ENCODE measurements at regions not wholly inside any gene's neighbourhood (a gene's known extent, or its start where the extent isn't known, plus 50 kb on each side); places are given as distances from the start of the nearest gene placed in this dataset.

DNA sequence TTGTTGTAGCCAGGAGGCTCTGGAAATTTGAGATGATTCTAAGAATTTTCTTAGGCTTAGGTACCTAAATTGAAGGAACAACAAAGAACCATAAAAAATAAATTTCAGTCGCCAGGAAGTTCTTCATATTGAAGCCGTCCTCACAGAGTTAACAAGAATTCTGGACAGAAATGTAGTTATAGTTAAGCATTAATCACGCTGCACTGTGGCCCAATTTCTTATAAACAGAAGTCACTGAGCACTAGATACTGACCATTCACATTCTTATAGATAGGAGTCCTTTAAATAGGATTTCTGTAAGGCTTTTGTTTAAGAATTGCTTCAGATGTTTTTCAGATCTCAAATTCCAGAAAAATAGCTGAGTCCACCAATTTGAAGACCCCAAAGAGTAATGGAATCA lies 256.2 kb upstream of the PITRM1 start:
- no peak for DNase-seq (ENCODE audit: low spot score)
- ChIA-PET POLR2A (ENCODE audit: low non-redundant PET) (no interaction called here), CTCF (no interaction called here)
- TF ChIP-seq, protein P1, sequence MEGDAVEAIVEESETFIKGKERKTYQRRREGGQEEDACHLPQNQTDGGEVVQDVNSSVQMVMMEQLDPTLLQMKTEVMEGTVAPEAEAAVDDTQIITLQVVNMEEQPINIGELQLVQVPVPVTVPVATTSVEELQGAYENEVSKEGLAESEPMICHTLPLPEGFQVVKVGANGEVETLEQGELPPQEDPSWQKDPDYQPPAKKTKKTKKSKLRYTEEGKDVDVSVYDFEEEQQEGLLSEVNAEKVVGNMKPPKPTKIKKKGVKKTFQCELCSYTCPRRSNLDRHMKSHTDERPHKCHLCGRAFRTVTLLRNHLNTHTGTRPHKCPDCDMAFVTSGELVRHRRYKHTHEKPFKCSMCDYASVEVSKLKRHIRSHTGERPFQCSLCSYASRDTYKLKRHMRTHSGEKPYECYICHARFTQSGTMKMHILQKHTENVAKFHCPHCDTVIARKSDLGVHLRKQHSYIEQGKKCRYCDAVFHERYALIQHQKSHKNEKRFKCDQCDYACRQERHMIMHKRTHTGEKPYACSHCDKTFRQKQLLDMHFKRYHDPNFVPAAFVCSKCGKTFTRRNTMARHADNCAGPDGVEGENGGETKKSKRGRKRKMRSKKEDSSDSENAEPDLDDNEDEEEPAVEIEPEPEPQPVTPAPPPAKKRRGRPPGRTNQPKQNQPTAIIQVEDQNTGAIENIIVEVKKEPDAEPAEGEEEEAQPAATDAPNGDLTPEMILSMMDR (conservative IDR thresholded peaks at IDR 0.05; ENCODE audit: low read depth) = no peak
- H3K27ac ChIP-seq = no peak overlapping the region

DNA sequence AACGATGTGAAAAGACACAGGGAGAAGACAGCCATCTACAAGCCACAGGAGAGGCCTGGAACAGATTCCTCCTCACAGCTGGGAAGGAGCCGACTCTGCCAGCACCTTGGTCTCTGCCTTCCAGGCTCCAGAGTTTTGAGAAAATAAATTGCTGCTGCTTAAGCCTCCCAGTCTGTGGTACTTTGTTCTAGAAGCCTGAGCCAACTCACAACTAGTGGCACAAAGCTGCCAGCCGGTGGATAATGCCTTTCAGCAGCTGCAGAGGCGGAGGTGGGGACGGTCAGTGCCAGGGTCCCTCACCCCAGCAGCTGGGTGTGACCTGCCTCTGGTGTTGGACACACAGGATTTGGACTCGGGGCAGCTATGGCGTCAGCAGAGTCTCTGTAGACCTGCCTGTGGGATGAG lies 255.4 kb upstream of the PITRM1 start:
- ChIA-PET POLR2A (ENCODE audit: low non-redundant PET) (no interaction called here), CTCF (no interaction called here)
- DNase-seq (ENCODE audit: low spot score) = no peak
- no peak overlapping the region for H3K27ac ChIP-seq
- TF ChIP-seq, protein P1 (conservative IDR thresholded peaks at IDR 0.05; ENCODE audit: low read depth) = no peak

DNA sequence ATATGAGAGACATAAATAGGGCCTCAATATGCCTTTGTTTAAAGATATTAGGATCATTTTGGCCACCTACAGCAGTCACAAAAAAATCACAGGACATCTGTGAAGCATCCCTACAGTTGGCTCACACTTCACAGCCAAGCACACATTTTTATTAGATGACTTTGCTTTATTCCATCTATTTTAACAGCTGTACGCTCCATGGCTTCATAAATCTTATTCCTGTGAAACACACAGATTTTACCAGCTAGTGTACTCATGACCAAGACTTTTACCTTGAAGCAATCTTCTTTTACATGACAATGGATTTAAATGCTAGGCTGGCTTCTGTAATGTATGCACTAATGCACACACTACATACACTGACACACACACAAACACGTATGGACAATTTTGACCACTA lies 254.8 kb upstream of the PITRM1 start:
- H3K27ac ChIP-seq = no peak overlapping the region
- TF ChIP-seq, protein P1 (conservative IDR thresholded peaks at IDR 0.05; ENCODE audit: low read depth) = no peak
- DNase-seq (ENCODE audit: low spot score) = no peak
- CTCF ChIA-PET = interaction anchor here (0.6 kb wide), 1 partner anchor 184 kb away, joined by 4 read pairs; no protein-coding TSS in a partner anchor
- POLR2A ChIA-PET (ENCODE audit: low non-redundant PET) = no interaction called here

DNA sequence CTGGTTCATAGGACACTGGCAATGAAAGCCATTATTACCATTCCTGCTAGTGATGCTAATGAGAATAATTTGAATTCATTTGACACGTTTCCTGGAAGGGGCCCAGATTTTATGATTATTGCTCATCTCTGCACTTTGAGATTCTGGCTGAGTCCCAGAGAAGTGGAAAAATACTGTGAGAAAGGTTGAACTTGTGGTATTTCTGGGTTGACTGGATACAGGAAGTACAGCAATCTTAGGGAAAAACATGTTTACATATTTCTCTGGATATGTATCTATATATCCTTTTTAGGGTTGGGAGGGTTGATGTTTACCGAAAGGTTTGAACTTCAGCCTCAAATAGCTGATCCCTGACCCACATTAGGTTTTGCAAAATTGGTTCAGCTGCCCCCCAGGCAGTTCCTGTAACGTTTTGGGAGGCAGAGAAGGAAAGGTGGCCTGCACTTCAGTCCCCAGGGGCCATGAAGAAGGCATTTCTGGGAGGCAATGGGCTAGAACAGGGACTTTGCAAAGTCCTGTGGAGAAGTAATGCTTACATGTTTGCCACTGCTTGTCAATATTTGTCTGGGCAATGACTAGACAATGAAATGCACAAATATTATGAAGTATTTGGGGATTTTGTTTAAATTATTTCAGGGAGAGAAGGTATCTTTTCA lies 253.7 kb upstream of the PITRM1 start:
- TF ChIP-seq, protein P1 (conservative IDR thresholded peaks at IDR 0.05; ENCODE audit: low read depth) = no peak
- no peak overlapping the region for H3K27ac ChIP-seq
- CTCF ChIA-PET = interaction anchor here (0.6 kb wide), 2 partner anchors 9 to 183 kb away, joined by 4 to 5 read pairs; no protein-coding TSS in a partner anchor
- POLR2A ChIA-PET (ENCODE audit: low non-redundant PET) = interaction anchor here (0.6 kb wide), 1 partner anchor 181 kb away, joined by 3 read pairs; no protein-coding TSS in a partner anchor
- DNase-seq (ENCODE audit: low spot score) = peak; percentile 27

DNA sequence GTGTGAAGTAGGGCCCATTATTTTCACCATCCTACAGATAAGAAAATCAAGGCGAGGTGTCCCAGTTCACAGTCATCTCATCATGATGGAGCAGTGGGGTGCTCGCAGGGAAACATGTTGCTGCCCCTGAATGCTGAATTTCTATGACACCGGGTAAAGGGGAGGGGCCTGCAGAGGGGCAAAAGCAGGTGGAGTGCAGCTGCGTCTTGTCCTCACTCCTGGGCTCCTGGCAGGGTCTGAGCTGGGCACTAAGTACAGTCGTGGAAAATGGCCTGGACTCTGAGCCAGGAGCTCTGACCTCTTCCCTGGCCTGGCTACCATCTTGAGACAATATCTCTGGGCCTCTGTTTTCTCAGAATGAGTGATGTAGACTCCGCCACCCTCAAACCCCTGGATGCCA lies 253.1 kb upstream of the PITRM1 start:
- H3K27ac ChIP-seq = no peak overlapping the region
- DNase-seq (ENCODE audit: low spot score) = no peak
- CTCF ChIA-PET = interaction anchor here (0.6 kb wide), 1 partner anchor 8 kb away, joined by 5 read pairs; no protein-coding TSS in a partner anchor
- TF ChIP-seq, protein P1 (conservative IDR thresholded peaks at IDR 0.05; ENCODE audit: low read depth) = no peak
- POLR2A ChIA-PET (ENCODE audit: low non-redundant PET) = no interaction called here

DNA sequence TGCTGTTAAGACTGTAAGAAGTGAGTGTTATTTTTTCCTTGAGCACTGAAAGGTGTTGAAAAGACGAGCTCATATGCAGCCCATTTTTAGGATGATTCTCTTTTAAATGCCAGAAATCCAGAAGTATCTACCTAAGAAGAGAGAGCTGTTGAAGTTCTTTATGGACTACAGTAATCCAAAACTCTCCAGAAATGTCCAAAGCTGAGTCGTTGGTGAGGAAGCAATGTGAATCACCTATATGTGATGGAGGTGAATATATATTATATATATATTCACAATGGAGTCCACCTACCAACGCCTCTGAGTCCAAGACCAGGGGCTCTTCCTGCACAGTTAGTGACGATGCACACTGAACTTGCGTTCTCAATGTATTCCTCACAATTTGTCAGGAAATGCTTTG lies 252.7 kb upstream of the PITRM1 start:
- ChIA-PET CTCF (no interaction called here), POLR2A (ENCODE audit: low non-redundant PET) (no interaction called here)
- no peak for DNase-seq (ENCODE audit: low spot score)
- TF ChIP-seq, protein P1 (conservative IDR thresholded peaks at IDR 0.05; ENCODE audit: low read depth) = no peak
- no peak overlapping the region for H3K27ac ChIP-seq
